ENCODE measurements at regions not wholly inside any gene's neighbourhood (a gene's known extent, or its start where the extent isn't known, plus 50 kb on each side); places are given as distances from the start of the nearest gene placed in this dataset.

- Histone ChIP-seq H2AFZ (ENCODE audit: low read length) (no peak overlapping the region), H3K9ac (ENCODE audit: insufficient read depth, low read depth, low read length) (no peak overlapping the region), H3K4me2 (ENCODE audit: low read depth, low read length) (no peak overlapping the region), H3K36me3 (replicated peaks in 1 of 2; ENCODE audit: control insufficient read depth in 1 of 2, insufficient read depth in 2 of 2, low read length in 2 of 2) (no peaks in the 10 kb centered on the region), H3K4me3 (replicated peaks in 1 of 3; ENCODE audit: insufficient read depth in 1 of 3, low read depth in 2 of 3, low read length in 3 of 3) (no peak overlapping the region), H3K27ac (ENCODE audit: extremely low read length, insufficient read depth, low read length) (no peak overlapping the region), H3K27me3 (ENCODE audit: control insufficient read depth in 1 of 2, insufficient read depth in 2 of 2, low read length in 2 of 2) (peaks cover 0 to 41% of the 10 kb centered on the region in 2 experiments; a peak in 3 of 5 replicates), H3K79me2 (ENCODE audit: insufficient read depth, low read length) (no peaks in the 10 kb centered on the region), H3K4me1 (ENCODE audit: insufficient read depth, low read length) (no peaks in the 10 kb centered on the region), H4K20me1 (ENCODE audit: insufficient read depth, low read length) (no peaks in the 10 kb centered on the region), H3K9me3 (ENCODE audit: low read length) (no peaks in the 10 kb centered on the region)
- FAIRE-seq (no peak), DNase-seq (ENCODE audit: low spot score) (no peak), ATAC-seq (no peak)
- POLR2A ChIA-PET, result no interaction called here
- intact Hi-C loops (cut with micrococcal nuclease; ENCODE audit: unreplicated experiment) (no loop called here), in situ Hi-C loops (cut with HindIII; ENCODE audit: extremely low pct_ligation_motif_present, low pct_unique_long_range_greater_than_20kb) (no loop called here)
- CTCF ChIA-PET (ENCODE audit: low intra/inter-chr PET ratio, low total read pairs), result no interaction called here
- 39% methylated on average over 10 of the region's 10 CpGs for WGBS (ENCODE audit: low lambda C conversion rate)
- no TSS peak for BruUV-seq (replicated peaks)
- TF ChIP-seq PBX3 (CRISPR knock-in tag; IDR thresholded peaks at IDR 0.05; ENCODE audit: borderline replicate concordance) (no peak), ZMYM3 (CRISPR knock-in tag; IDR thresholded peaks at IDR 0.05) (no peak), SNAPC4 (CRISPR knock-in tag; IDR thresholded peaks at IDR 0.05) (no peak), ZHX2 (IDR thresholded peaks at IDR 0.05; ENCODE audit: low read depth) (no peak), ZHX2 (CRISPR knock-in tag; IDR thresholded peaks at IDR 0.05; ENCODE audit: borderline replicate concordance) (no peak), KMT2B (CRISPR knock-in tag; IDR thresholded peaks at IDR 0.05) (no peak), ZBTB7A (CRISPR knock-in tag; IDR thresholded peaks at IDR 0.05) (no peak), TBX2 (CRISPR knock-in tag; IDR thresholded peaks at IDR 0.05; ENCODE audit: borderline replicate concordance) (no peak), ZNF275 (CRISPR knock-in tag; IDR thresholded peaks at IDR 0.05; ENCODE audit: borderline replicate concordance) (no peak), MBD4 (IDR thresholded peaks at IDR 0.05; ENCODE audit: borderline replicate concordance, low read length) (no peak), ELF4 (CRISPR knock-in tag; IDR thresholded peaks at IDR 0.05; ENCODE audit: borderline replicate concordance) (no peak), ZNF296 (CRISPR knock-in tag; conservative IDR thresholded peaks at IDR 0.05) (no peak)
These were observed 137.3 kb upstream of the PDE10A start for GRCh38 chr6:165800337-165800736.
